Kidney epithelial cell (primary cell): ENCODE measurements at regions not wholly inside any gene's neighbourhood (a gene's known extent, or its start where the extent isn't known, plus 50 kb on each side); places are given as distances from the start of the nearest gene placed in this dataset.

Source experiments
- DNase-seq: peaks from one replicate; pipeline ENCODE4 v3.0.0-alpha.2; 2010; ENCODE audit warnings: low read depth
- H3K27me3 ChIP-seq: 2 replicates; pipeline ENCODE4 v1.6.0; 2011; ENCODE audit warnings: low read length; ENCODE audit not compliant: control insufficient read depth, insufficient read depth
- H3K36me3 ChIP-seq: 2 replicates; pipeline ENCODE4 v1.5.1; 2011; ENCODE audit warnings: low read length; ENCODE audit not compliant: control insufficient read depth, insufficient read depth
- H3K4me3 ChIP-seq: 2 replicates; pipeline ENCODE4 v1.5.1; 2011; ENCODE audit warnings: low read depth, mild to moderate bottlenecking, control low read depth, low read length
- CTCF ChIP-seq: IDR thresholded peaks from 2 replicates; pipeline ENCODE4 v1.5.1; 2011; ENCODE audit warnings: mild to moderate bottlenecking, moderate library complexity, low read length, control low read depth, inconsistent platforms; ENCODE audit not compliant: insufficient read depth, poor library complexity, severe bottlenecking

DNA sequence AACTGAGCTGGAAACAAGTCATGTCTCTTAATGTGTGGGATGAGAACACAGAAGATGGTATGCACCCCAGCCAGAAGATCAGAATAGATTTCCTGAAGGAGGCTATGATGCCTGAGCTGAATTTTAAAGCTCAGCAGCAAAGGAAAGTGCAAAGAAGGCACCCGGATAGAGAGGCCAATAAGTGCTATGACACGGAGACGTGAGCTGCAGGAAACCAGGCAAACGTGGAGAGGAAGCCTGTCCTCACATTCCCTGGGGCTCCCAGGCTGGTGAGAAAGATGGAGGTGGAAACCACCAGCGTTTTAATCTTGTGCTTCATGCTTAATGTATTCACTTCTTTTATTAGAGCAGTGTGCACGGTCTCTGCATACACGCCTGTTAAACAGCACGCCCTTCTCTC is 302.1 kb downstream of the HAPSTR1 start:
- DNase-seq, result no peak
- Histone ChIP-seq H3K4me3 (no peak overlapping the region), H3K27me3 (no peaks in the 10 kb centered on the region), H3K36me3 (no peaks in the 10 kb centered on the region)
- no peak for TF ChIP-seq CTCF

- no peaks in the 10 kb centered on the region for H3K36me3 ChIP-seq
- no peaks in the 10 kb centered on the region for H3K27me3 ChIP-seq
- no peak for DNase-seq
- H3K4me3 ChIP-seq, result no peak overlapping the region
- no peak for TF ChIP-seq CTCF
Observed at GRCh38 chr16:9395958-9396359, 304.5 kb downstream of the HAPSTR1 start.

- H3K27me3 ChIP-seq, result no peaks in the 10 kb centered on the region
- no peak for TF ChIP-seq CTCF
- H3K36me3 ChIP-seq, result no peaks in the 10 kb centered on the region
- no peak overlapping the region for H3K4me3 ChIP-seq
- no peak for DNase-seq
Observed at GRCh38 chr16:9399573-9399972, 308.1 kb downstream of the HAPSTR1 start.

- no peak overlapping the region for H3K4me3 ChIP-seq
- DNase-seq, result no peak
- H3K27me3 ChIP-seq, result no peaks in the 10 kb centered on the region
- TF ChIP-seq CTCF, result no peak
- no peaks in the 10 kb centered on the region for H3K36me3 ChIP-seq
Observed at GRCh38 chr16:9401173-9401572, 309.7 kb downstream of the HAPSTR1 start.

DNA sequence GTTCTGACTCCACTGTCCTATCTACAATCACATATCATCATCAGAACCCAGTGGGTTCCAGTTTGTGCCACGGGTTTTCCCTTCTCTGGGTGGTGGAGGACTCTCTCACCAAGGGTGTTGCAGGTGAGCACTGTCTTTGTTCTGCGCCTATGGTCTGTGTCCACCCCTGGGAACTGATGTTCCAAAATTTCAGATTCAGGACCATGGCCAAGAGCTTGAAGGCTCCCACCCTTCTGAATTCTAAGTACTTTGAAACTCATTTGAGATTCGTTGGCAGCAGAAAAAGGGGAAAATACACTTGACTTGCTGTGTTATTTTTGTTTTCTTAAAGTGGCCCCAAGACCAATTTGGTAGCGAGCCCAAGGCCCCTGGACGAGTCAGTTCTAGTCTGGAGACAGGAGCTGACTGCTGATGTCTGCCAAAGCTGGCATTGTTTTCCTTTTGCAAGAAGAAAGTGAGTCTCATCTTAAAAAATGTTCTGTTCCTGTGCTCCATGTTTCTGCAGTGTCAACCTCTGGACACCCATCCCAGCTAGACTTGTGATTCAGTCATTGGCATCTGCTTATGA is 310.9 kb downstream of the HAPSTR1 start:
- DNase-seq, result no peak
- Histone ChIP-seq H3K4me3 (no peak overlapping the region), H3K27me3 (no peaks in the 10 kb centered on the region), H3K36me3 (no peaks in the 10 kb centered on the region)
- no peak for TF ChIP-seq CTCF

- DNase-seq, result no peak
- H3K36me3 ChIP-seq, result no peaks in the 10 kb centered on the region
- TF ChIP-seq CTCF, result no peak
- H3K4me3 ChIP-seq, result no peak overlapping the region
- H3K27me3 ChIP-seq, result no peaks in the 10 kb centered on the region
Observed at GRCh38 chr16:9404811-9405210, 313.4 kb downstream of the HAPSTR1 start.
